ENCODE measurements at regions not wholly inside any gene's neighbourhood (a gene's known extent, or its start where the extent isn't known, plus 50 kb on each side); places are given as distances from the start of the nearest gene placed in this dataset.

DNA sequence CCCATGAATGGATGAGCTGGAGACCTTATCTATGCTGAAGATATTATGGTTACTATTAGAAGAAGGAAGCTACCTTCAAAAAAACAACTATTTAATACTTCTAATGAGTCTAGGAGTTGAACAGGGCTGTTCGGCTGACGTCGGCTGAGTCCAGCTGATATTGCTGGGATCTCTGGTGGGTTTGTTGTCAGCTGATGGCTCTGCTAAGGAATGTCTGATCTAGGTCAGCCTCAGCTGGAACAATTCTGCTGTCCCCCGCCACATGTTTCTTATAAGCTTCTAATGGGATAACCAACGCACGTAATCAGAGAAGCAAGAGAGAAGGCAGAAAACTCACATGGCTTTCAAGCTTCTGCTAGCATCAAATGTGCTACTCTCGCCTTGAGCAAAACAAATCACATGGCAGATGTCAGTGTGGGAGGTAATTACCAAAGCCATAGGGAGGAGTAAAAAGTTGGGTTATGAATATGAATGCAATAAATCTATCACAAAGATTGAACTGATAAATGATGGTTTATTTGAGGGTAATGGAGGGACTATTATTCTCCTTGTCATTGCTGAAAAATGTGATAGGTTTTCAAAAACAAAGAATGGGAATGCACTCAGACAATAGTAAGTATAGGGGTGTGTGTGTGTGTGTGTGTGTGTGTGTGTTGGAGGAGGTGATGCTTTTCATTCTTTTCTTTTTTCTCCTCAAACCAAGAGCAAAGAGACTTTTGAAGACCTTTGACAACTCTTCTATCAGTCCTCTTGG lies 71.5 kb downstream of the BTBD3 start:
- H3K4ac ChIP-seq (ENCODE audit: low read depth, low read length): no peak overlapping the region
- DNase-seq: no peak
- H4K5ac ChIP-seq (ENCODE audit: insufficient read length, low read depth, low read length): no peak overlapping the region
- no peak overlapping the region for H2AK5ac ChIP-seq (ENCODE audit: insufficient read length, low read length)
- no CpG with 5 or more reads among the region's 7 CpGs for WGBS (ENCODE audit: extremely low coverage, insufficient read length, low lambda C conversion rate)
- H3K79me2 ChIP-seq (ENCODE audit: insufficient read depth, low read length): no peaks in the 10 kb centered on the region
- H3K9ac ChIP-seq (ENCODE audit: extremely low read depth, insufficient read length, low read length): no peak overlapping the region
- no peak overlapping the region for H3K4me2 ChIP-seq (ENCODE audit: insufficient read depth, insufficient read length, low read length)
- Mint-ChIP-seq H3K9me3 (no peaks in the 10 kb centered on the region), H3K27ac (no peak overlapping the region), H3K36me3 (ENCODE audit: insufficient read depth in 1 of 3, low read depth in 3 of 3) (peaks cover 0 to 1% (median 0%) of the 10 kb centered on the region in 3 experiments; a peak in 2 of 7 replicates), H3K4me3 (no peak overlapping the region), H3K27me3 (ENCODE audit: low read depth) (no peaks in the 10 kb centered on the region), H3K4me1 (peaks cover 13 to 15% of the 10 kb centered on the region in 2 experiments)
- no peak overlapping the region for H3K18ac ChIP-seq (ENCODE audit: insufficient read length, low read depth, low read length)
- H3K14ac ChIP-seq (ENCODE audit: insufficient read depth, low read length): no peak overlapping the region
- no peak overlapping the region for H2BK120ac ChIP-seq (ENCODE audit: low read depth, low read length, poor library complexity, severe bottlenecking)
- H2AFZ ChIP-seq (ENCODE audit: low read length): no peak overlapping the region
- H3K56ac ChIP-seq (ENCODE audit: insufficient read length, low read depth, low read length): no peak overlapping the region
- H4K8ac ChIP-seq (replicated peaks; ENCODE audit: insufficient read length, low read depth, low read length): no peak overlapping the region
- TF ChIP-seq CTCF (conservative IDR thresholded peaks at IDR 0.05): no peak
- no peak overlapping the region for H3K23ac ChIP-seq (ENCODE audit: insufficient read length, low read depth, low read length)
- no peaks in the 10 kb centered on the region; the same call in 1 of the 2 replicates for H3K4me1 ChIP-seq (ENCODE audit: insufficient read depth, low read length)
- no peak overlapping the region for H4K91ac ChIP-seq (ENCODE audit: insufficient read length, low read depth, low read length)
- no peaks in the 10 kb centered on the region for H3K27me3 ChIP-seq (ENCODE audit: insufficient read depth, low read length)
- H2BK20ac ChIP-seq (ENCODE audit: low read depth, low read length, poor library complexity, severe bottlenecking): no peak overlapping the region
- no peaks in the 10 kb centered on the region for H3K79me1 ChIP-seq (ENCODE audit: insufficient read depth, low read depth, low read length, poor library complexity, severe bottlenecking)
- H3K9me3 ChIP-seq (ENCODE audit: control insufficient read depth, low read depth, low read length): no peaks in the 10 kb centered on the region
- H4K20me1 ChIP-seq (ENCODE audit: control insufficient read depth, insufficient read depth, insufficient read length): no peaks in the 10 kb centered on the region
- no peak overlapping the region for H3K27ac ChIP-seq (ENCODE audit: insufficient read length, low read depth, low read length)
- H2BK15ac ChIP-seq (ENCODE audit: low read depth, low read length): no peak overlapping the region
- H3K23me2 ChIP-seq (ENCODE audit: insufficient read length, low read depth, low read length, poor library complexity, severe bottlenecking): no peaks in the 10 kb centered on the region
- no peak overlapping the region for H2BK12ac ChIP-seq (ENCODE audit: insufficient read length, low read depth, low read length)
- no peak overlapping the region for H2BK5ac ChIP-seq (ENCODE audit: insufficient read length, low read length)
- H3T11ph ChIP-seq (ENCODE audit: low read length): no peak overlapping the region
